DMS79 (cell line): ENCODE measurements at regions not wholly inside any gene's neighbourhood (a gene's known extent, or its start where the extent isn't known, plus 50 kb on each side); places are given as distances from the start of the nearest gene placed in this dataset.
"Not testable (repeated sequence)": the region's sequence is repeated elsewhere in the genome, so short reads cannot be mapped to it uniquely, and the experiment has no call there.

Experiments used
- DNase-seq: peaks from one replicate; lab custom pipeline; 2025; lab: John Stamatoyannopoulos, UW

DNA sequence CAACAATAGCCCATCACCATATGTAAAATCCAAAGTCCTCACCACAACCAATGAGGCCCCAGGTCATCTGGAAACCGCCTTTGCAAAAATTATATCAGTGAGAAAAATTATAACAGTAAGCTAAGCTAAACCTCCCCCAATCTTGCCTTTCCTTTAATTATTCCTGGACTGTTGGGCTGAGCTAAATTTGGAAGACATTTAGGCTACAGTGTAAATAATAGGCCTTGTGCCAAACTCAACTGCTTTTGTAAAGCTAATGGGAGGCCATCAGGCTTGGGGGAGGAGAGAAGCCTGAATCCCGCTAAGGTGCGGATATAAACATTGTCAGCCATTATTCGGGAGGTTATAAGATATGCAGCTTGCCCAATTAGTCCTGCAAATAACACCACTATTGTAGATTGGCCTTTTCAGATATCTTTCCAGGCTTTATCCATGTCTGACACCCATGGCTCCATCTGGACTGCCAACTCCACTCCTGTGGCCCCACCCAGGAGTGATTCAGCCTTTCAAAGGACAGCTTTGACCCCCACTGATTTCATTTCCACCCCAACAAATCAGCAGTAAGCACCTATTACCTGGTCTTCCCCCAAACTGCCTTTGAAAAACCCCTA, 53.0 kb upstream of the CA12 start:
- no peak for DNase-seq

DNA sequence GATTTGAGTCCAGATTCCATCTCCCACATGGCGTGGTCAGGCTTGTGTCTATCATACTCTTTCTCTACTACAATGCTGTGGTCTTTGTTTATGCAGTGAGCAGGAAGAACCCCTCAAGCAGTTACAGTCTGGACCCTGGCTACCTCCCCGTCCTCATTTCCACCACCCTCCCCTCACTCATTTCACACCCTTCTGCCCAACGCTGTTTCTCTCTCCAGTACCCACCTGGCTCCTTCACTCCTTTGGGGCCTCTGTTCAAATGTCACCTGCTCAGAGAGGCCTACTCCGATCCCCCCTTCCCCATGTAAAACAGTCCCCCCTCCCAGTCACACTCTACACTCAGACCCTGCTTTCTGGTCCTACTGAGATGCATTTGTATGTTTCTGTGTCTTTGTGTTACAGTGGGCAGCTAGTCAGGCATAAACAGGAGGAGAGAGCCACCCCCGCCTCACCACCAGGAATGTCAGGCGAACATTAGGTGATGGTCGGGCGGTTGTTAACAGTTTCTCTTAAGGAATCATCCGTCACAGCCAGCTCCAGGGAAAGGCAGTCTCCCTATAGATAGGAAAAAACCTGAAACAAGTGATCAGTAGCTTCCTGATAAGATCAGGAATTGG, 53.7 kb upstream of the CA12 start:
- no peak for DNase-seq

DNA sequence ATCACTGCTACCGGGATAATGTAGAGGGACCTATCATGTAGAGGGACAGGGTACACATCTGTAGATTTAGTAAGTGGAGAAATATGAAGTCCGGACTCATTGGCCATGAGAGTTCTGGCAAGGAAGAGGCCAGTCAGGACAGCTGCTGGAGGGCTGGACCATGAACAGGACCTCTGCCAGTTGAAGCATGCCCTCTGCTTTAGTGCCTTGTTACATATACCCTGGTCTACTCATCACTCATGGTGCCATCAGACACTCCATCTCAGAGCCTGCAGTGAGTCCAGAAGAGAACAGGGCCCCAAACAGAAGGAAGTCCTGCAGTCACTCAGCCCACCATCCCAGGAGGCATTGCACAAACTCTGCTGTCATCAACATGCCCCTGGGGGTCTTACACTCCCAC, 54.7 kb upstream of the CA12 start:
- DNase-seq: no peak

DNA sequence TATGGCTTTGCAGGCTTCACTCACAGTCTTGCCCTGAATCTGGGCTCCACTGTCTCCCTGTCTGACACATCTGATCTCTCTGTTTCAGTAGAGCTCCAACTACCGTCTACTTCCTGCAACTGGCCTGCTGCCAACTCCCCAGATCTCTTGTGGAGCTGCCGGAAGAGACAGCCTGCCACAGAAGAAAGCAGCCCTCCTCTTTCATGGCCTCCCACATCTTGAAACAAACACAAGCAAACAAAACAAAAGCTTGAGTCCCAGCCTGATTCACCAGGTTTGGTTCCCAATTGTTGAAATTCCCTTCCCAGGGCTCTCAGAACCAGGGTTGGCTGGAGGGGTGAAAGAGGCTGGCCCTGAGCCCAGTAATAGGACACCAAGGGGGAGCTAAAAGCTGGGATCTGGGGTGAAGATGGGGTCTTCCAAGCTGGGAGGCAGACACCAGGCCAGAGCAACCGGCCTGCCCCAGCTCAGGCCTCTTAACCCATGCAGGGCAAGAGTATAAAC, 55.3 kb upstream of the CA12 start:
- no peak for DNase-seq

DNA sequence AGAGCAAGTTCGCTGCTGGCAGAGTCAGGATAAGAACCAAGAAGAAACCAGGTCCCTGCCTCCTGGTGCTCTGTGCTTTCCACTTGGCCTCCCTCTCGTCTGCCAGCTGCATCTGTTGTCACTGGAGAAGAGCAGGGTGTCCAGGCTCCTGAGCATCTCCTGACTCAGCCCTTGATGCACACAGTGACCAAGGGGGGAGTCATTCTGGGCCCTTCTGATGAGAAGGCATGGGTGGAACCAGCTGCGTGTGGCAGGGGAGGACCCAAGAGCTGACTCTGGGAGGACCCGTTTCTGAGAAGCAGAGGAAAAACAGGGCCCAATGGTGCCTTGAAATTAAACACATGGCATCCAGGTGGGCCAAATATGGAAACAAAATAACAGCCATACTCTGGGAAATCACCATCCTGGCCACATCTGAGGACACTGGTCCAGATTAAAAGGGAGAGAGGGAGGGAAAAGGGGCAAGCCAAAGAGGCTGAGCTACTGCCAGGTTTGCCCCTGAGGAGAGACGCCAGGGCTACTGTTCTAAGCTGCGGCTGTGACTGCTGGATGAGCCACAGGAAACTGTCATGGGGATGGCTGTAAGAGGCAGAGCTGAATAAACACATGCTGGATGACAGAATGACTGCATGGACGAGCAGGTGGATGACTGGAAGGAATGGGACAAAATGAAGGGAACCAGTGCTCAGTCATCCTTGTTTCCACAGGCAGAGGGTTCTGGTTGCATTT, 58.1 kb upstream of the CA12 start:
- DNase-seq: no peak

DNA sequence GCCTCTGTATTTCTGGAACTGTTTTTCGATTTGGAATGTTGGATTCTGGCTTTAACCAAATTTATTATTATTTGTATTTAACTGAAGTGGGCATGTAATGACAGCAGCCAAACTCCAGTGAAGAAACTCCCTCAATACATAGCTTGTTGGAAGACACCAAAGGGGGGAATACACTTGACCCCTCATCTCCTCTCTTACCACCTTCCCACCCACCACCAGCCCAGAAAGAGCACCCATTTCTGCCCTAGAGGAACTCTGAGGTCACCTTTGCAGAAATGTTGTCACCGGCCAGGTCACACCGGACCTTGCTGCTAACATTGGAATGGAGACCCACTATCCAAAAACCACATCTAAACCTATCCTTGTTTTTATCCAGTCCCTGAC, 58.6 kb upstream of the CA12 start:
- DNase-seq: no peak

- DNase-seq: peak; percentile 16
Observed at GRCh38 chr15:63440756-63441155, 59.1 kb upstream of the CA12 start.

- no peak for DNase-seq
Observed at GRCh38 chr15:63441266-63441665, 59.6 kb upstream of the CA12 start.

GRCh38 chr15:63442080-63442479, 60.4 kb upstream of the CA12 start:
- DNase-seq: no peak

DNA sequence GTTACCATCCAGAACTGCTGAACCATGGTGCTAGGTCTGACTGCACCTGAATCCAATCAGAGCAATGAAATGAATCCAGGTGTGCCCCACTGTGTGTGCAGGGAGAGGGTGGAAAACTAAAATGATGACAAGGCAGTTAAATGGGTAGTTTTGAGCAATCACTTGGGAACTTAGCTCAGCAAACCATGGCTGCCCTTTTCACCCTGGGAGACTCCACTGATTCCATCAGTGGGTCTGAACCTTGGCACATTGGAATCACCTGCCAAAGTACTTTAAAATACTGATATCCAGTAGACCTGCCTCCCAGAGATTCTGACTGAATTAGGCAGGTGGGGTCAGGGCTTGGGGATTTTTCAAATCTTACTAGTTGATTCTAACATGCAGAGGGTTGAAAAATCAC, 59.8 kb upstream of the USP3 start:
- no peak for DNase-seq

DNA sequence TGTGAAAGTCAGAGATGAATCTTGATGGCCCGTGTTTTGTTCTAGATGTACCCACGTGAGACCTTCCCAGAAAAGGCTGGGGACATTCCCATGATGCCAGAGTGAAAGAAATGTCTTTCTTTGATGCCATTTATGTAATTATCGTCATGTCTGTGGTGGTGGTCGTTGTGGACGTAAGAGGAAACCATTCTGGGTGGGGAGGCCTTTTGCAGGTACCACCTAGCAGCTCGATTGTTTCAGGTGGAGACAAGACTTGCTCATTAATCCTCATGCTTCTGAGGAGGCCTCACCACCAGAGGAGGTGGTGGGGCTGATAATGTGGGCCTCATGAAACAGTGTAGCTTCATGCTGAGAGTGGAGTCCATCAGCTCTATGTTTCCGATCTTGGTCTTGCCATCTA, 58.1 kb upstream of the USP3 start:
- no peak for DNase-seq

DNA sequence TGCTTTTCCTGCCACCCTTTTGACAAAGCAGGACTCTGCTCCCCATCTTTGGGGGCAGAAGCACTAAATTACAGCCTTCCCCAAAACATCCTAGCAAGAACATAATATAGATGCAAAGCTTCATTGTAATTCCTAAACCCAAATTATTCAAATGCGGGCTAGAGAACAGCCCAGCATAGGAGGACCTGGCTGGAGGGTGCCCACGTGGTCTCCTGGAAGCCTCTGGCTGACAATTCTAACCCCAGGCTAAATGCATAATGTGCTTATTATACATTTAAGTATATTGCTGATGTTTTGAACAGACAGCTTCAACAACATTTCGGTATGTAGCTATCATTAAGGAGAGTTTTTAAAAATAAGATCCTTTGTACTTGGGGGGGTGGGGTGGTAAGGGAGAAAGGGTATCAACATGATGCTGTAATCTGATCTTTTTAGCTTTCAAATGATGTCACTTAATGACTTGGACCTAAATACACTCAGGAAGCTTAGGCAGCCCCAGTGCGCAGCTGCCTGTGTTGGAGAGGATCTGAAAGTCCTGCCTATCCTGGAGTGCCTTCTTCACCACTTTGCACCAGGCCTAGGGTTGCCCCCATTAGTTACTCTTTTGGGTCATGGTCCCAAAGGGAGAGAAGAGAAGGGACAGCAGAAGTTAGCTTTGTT, 57.2 kb upstream of the USP3 start:
- DNase-seq: no peak

DNA sequence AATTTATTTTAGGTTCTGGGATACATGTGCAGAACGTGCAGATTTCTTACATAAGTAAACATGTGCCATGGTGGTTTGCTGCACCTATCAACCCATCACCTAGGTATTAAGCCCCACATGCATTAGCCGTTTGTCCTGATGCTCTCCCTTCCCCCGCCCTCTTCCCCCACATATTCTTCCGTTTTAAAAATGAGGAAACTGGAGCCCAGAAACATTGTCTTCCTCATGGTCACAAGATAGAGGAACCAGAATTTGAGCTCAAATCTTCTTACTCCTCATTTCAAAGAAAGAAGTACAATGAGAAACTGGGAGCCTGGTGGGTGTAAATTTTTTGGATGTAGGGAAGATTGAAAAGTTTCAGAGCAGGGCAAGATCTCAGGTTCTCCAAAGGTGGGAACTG, 56.1 kb upstream of the USP3 start:
- no peak for DNase-seq

GRCh38 chr15:63448872-63449555, 55.4 kb upstream of the USP3 start:
- not testable (repeated sequence) for DNase-seq

GRCh38 chr15:63449731-63450130, 54.7 kb upstream of the USP3 start:
- no peak for DNase-seq

GRCh38 chr15:63450884-63451225, 53.5 kb upstream of the USP3 start:
- no peak for DNase-seq

GRCh38 chr15:63451671-63452315, 52.6 kb upstream of the USP3 start:
- DNase-seq: no peak

DNA sequence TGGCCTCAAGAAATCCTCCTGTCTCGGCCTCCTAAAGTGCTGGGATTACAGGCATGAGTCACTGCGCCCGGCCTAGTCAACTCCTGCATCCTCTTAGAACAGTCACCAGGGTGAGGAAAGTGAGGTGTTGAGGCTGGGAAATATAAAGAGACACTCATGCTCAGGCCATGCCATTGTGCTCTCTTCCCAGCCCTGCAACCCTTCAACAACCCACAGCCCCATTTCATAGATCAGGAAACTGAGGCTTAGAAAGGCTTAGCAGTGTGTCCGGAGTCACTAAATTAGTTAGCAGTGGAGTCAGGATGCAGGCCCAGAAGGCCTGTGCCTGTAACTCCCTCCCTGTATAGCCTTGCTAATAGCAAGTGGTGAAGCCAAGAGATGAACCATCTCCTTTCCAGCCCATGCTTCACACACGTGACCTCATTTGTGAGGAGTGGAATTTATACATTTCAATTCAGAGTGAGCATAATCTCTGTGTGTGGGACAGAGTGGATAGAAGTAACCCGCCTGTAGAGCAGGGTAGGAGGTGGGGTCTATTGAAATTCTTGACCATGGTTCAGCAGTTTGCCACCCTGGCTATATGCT, 51.7 kb upstream of the USP3 start:
- DNase-seq: no peak

DNA sequence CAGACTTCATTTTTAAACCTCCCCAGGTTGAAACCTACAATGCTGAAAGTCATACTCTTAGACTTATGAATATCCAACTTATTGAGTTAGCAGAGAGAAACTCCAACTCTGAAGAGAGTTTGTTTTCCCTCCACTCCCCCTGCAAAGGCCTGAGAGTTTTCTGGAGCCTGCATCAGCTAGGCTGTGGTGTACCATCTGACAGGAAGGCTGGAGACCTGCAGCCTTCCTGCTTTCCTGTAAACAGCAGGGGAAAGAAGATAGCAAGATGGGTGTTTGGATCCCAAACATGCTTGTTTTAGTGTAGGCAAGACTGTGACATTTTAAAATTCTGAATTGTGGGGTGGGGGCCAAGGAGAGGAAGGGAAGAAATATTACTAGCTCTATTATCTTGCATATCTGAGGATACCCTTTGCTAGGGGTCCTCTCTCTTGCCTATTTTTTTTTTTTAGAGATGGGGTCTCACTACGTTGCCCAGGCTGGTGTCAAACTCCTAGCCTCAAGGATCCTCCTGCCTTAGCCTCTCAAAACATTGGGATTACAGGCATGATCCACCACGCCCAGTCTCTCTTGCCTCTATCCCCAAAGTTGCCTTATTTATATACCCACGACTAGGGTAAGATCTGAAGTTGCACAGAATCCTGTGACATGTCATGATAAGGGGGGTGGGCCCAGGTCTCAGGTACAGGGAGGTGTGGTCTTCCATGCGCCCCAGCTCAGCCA, 51.0 kb upstream of the USP3 start:
- no peak for DNase-seq

DNA sequence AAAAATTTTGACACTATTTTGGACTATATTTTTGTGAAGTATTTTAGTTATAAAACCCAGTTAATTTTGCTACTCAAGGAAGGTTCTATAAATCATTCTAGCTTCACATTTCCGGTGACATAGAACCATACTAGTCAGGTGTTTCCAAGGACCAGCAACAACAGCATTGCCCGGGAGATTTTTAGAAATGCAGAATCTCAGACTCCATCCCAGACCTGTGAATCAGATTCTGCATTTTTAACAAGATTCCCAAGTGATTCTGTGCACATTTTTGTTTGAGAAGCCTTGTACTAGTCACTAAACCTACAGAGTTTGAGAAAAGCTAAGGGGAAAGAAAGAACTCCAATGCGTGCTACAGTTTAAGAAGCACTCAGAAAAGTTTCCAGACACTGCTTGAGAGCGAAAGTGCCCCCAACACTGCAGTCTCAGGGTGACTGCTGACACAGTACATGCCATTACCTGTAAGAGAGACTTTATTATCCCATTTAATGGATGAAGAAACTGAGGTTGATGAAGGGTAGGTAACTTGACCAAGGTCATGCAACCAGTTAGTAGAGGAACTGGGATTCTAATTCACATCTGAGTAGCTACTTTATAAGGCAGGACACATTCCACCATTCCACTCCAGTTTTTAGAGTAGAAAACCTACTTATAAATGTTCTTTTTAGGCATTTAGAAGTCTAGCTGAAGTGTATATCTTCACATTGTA, 49.7 kb upstream of the USP3 start:
- DNase-seq: no peak
